ENCODE measurements at regions not wholly inside any gene's neighbourhood (a gene's known extent, or its start where the extent isn't known, plus 50 kb on each side); places are given as distances from the start of the nearest gene placed in this dataset.
"Not testable (repeated sequence)": the region's sequence is repeated elsewhere in the genome, so short reads cannot be mapped to it uniquely, and the experiment has no call there.

GRCh38 chr13:65597839-65598818, 1632.0 kb downstream of the PCDH9 start:
- DNase-seq (ENCODE audit: low spot score): peak; percentile 53

- no peak for DNase-seq (ENCODE audit: low spot score)
Observed at GRCh38 chr13:65595916-65596315, 1634.2 kb downstream of the PCDH9 start.

GRCh38 chr13:65594298-65594781, 1635.8 kb downstream of the PCDH9 start:
- DNase-seq (ENCODE audit: low spot score): peak; percentile 18

- no peak for DNase-seq (ENCODE audit: low spot score)
Observed at GRCh38 chr13:65593298-65593874, 1636.8 kb downstream of the PCDH9 start.

GRCh38 chr13:65592731-65593130, 1637.4 kb downstream of the PCDH9 start:
- no peak for DNase-seq (ENCODE audit: low spot score)

- DNase-seq (ENCODE audit: low spot score): no peak
Observed at GRCh38 chr13:65585346-65585745, 1644.8 kb downstream of the PCDH9 start.

- DNase-seq (ENCODE audit: low spot score): no peak
Observed at GRCh38 chr13:65584126-65584525, 1646.0 kb downstream of the PCDH9 start.

- DNase-seq (ENCODE audit: low spot score): no peak
Observed at GRCh38 chr13:65582160-65582559, 1648.0 kb downstream of the PCDH9 start.

GRCh38 chr13:65564561-65564960, 1665.6 kb downstream of the PCDH9 start:
- DNase-seq (ENCODE audit: low spot score): not testable (repeated sequence)

GRCh38 chr13:65562305-65562704, 1667.8 kb downstream of the PCDH9 start:
- DNase-seq (ENCODE audit: low spot score): no peak

GRCh38 chr13:65560936-65561335, 1669.2 kb downstream of the PCDH9 start:
- DNase-seq (ENCODE audit: low spot score): no peak

- DNase-seq (ENCODE audit: low spot score): no peak
Observed at GRCh38 chr13:65555962-65556361, 1674.2 kb downstream of the PCDH9 start.

GRCh38 chr13:65553096-65553727, 1676.9 kb downstream of the PCDH9 start:
- DNase-seq (ENCODE audit: low spot score): no peak

GRCh38 chr13:65551208-65551607, 1678.9 kb downstream of the PCDH9 start:
- DNase-seq (ENCODE audit: low spot score): no peak

GRCh38 chr13:65540175-65540574, 1690.0 kb downstream of the PCDH9 start:
- DNase-seq (ENCODE audit: low spot score): peak; percentile 2

- DNase-seq (ENCODE audit: low spot score): no peak
Observed at GRCh38 chr13:65535370-65535769, 1694.8 kb downstream of the PCDH9 start.

GRCh38 chr13:65532231-65532630, 1697.9 kb downstream of the PCDH9 start:
- no peak for DNase-seq (ENCODE audit: low spot score)

GRCh38 chr13:65530688-65531087, 1699.4 kb downstream of the PCDH9 start:
- no peak for DNase-seq (ENCODE audit: low spot score)

GRCh38 chr13:65529541-65529940, 1700.6 kb downstream of the PCDH9 start:
- no peak for DNase-seq (ENCODE audit: low spot score)

GRCh38 chr13:65508745-65509144, 1721.4 kb downstream of the PCDH9 start:
- DNase-seq (ENCODE audit: low spot score): no peak

- DNase-seq (ENCODE audit: low spot score): no peak
Observed at GRCh38 chr13:65508338-65508737, 1721.8 kb downstream of the PCDH9 start.

GRCh38 chr13:65505941-65506340, 1724.2 kb downstream of the PCDH9 start:
- no peak for DNase-seq (ENCODE audit: low spot score)

GRCh38 chr13:65504213-65504612, 1725.9 kb downstream of the PCDH9 start:
- no peak for DNase-seq (ENCODE audit: low spot score)

Data from AG08395 (cell line).